HEK293 (cell line): ENCODE measurements at regions not wholly inside any gene's neighbourhood (a gene's known extent, or its start where the extent isn't known, plus 50 kb on each side); places are given as distances from the start of the nearest gene placed in this dataset.
"Not testable (repeated sequence)": the region's sequence is repeated elsewhere in the genome, so short reads cannot be mapped to it uniquely, and the experiment has no call there.

Experiments
- CTCF ChIA-PET: fragments of 350-600 bp; formaldehyde crosslinking; extraction: SDS; loops from one replicate; lab custom pipeline; 2021; ENCODE audit warnings: antibody characterized with exemption; lab: Yijun Ruan, JAX
- POLR2A ChIA-PET: fragments of 300-600 bp; formaldehyde crosslinking; extraction: SDS; loops from one replicate; lab custom pipeline; 2020; ENCODE audit warnings: antibody characterized with exemption, inconsistent platforms; lab: Yijun Ruan, JAX
- H3K27ac ChIP-seq: fragments of 200-500 bp; sonication (Bioruptor generic); 2 replicates; pipeline ENCODE4 v1.5.1; 2014; ENCODE audit warnings: low read depth, low read length, control low read depth, inconsistent platforms; ENCODE audit errors: extremely low read depth
- H3K36me3 ChIP-seq, 2 experiments: fragments of 200-500 bp in 1 of 2; sonication (Bioruptor generic) in 1 of 2; 1 replicate in 1 of 2; 2 replicates in 1 of 2; pipeline ENCODE4 v1.5.1; 2014 to 2017; ENCODE audit warnings: inconsistent platforms in 2 of 2, low read length in 2 of 2; ENCODE audit not compliant: control insufficient read depth in 2 of 2, insufficient read depth in 1 of 2
- H3K4me1 ChIP-seq: fragments of 200-500 bp; sonication (Bioruptor generic); 2 replicates; pipeline ENCODE4 v1.5.1; 2014; ENCODE audit warnings: mild to moderate bottlenecking, low read length, inconsistent platforms; ENCODE audit not compliant: control insufficient read depth, insufficient read depth
- H3K4me3 ChIP-seq: 2 replicates; pipeline ENCODE4 v1.5.1; 2011; ENCODE audit warnings: low read depth, mild to moderate bottlenecking, control low read depth, low read length, moderate library complexity
- H3K9me3 ChIP-seq: fragments of 200-500 bp; sonication (Bioruptor generic); 2 replicates; pipeline ENCODE4 v1.5.1; 2014; ENCODE audit warnings: low read depth, low read length, inconsistent platforms; ENCODE audit not compliant: control insufficient read depth, insufficient read depth
- ATF2 ChIP-seq: fragments of 450-650 bp; formaldehyde crosslinking; IDR thresholded peaks from 2 replicates; pipeline ENCODE4 v1.5.1; 2016; ENCODE audit warnings: missing biosample characterization, missing genetic modification characterization, low read depth
- KLF7 ChIP-seq: fragments of 450-650 bp; formaldehyde crosslinking; IDR thresholded peaks from 2 replicates; pipeline ENCODE4 v1.5.1; 2016; ENCODE audit warnings: missing biosample characterization, missing genetic modification characterization, borderline replicate concordance
- TSHZ1 ChIP-seq: fragments of 450-650 bp; formaldehyde crosslinking; IDR thresholded peaks from 2 replicates; pipeline ENCODE4 v1.5.1; 2016; ENCODE audit warnings: missing biosample characterization, missing genetic modification characterization, borderline replicate concordance
- ZBTB17 ChIP-seq: fragments of 450-650 bp; formaldehyde crosslinking; IDR thresholded peaks from 2 replicates; pipeline ENCODE4 v1.5.1; 2016; ENCODE audit warnings: missing biosample characterization, missing genetic modification characterization
- ZBTB26 ChIP-seq: fragments of 450-650 bp; formaldehyde crosslinking; optimal IDR thresholded peaks from 2 replicates; pipeline ENCODE3; 2016; ENCODE audit warnings: missing biosample characterization, mild to moderate bottlenecking, missing genetic modification characterization
- ZFHX2 ChIP-seq: fragments of 450-650 bp; formaldehyde crosslinking; conservative IDR thresholded peaks from 2 replicates; pipeline ENCODE4 v1.5.1; 2016; ENCODE audit warnings: missing biosample characterization, missing genetic modification characterization
- ZFP41 ChIP-seq: fragments of 450-650 bp; formaldehyde crosslinking; IDR thresholded peaks from 2 replicates; pipeline ENCODE4 v1.5.1; 2016; ENCODE audit warnings: missing biosample characterization, missing genetic modification characterization, borderline replicate concordance
- ZNF114 ChIP-seq: fragments of 450-650 bp; formaldehyde crosslinking; IDR thresholded peaks from 2 replicates; pipeline ENCODE4 v1.5.0; 2017; ENCODE audit warnings: missing biosample characterization, missing genetic modification characterization
- ZNF23 ChIP-seq: fragments of 450-650 bp; formaldehyde crosslinking; IDR thresholded peaks from 2 replicates; pipeline ENCODE4 v1.5.1; 2016; ENCODE audit warnings: missing biosample characterization, missing genetic modification characterization, borderline replicate concordance
- ZNF423 ChIP-seq: fragments of 450-650 bp; formaldehyde crosslinking; IDR thresholded peaks from 2 replicates; pipeline ENCODE4 v1.5.1; 2016; ENCODE audit warnings: missing biosample characterization, missing genetic modification characterization
- ZNF561 ChIP-seq: fragments of 450-650 bp; IDR thresholded peaks from 2 replicates; pipeline ENCODE4 v1.5.1; 2018; ENCODE audit warnings: missing biosample characterization, missing genetic modification characterization, borderline replicate concordance
- ZNF571 ChIP-seq: fragments of 450-650 bp; formaldehyde crosslinking; IDR thresholded peaks from 2 replicates; pipeline ENCODE4 v1.5.0; 2017; ENCODE audit warnings: missing biosample characterization, missing genetic modification characterization
- ZNF585B ChIP-seq: fragments of 450-650 bp; formaldehyde crosslinking; IDR thresholded peaks from 2 replicates; pipeline ENCODE4 v1.5.1; 2016; ENCODE audit warnings: missing biosample characterization, missing genetic modification characterization
- ZNF600 ChIP-seq: fragments of 450-650 bp; formaldehyde crosslinking; IDR thresholded peaks from 2 replicates; pipeline ENCODE4 v1.5.1; 2016; ENCODE audit warnings: missing biosample characterization, missing genetic modification characterization
- ZNF624 ChIP-seq: fragments of 450-650 bp; formaldehyde crosslinking; IDR thresholded peaks from 2 replicates; pipeline ENCODE4 v1.5.1; 2017; ENCODE audit warnings: missing biosample characterization, missing genetic modification characterization
- ZNF645 ChIP-seq: fragments of 450-650 bp; formaldehyde crosslinking; IDR thresholded peaks from 2 replicates; pipeline ENCODE4; 2016; ENCODE audit warnings: missing biosample characterization, missing genetic modification characterization
- ZSCAN23 ChIP-seq: fragments of 450-650 bp; formaldehyde crosslinking; IDR thresholded peaks from 2 replicates; pipeline ENCODE4 v1.5.1; 2016; ENCODE audit warnings: missing biosample characterization, missing genetic modification characterization

- H3K9me3 ChIP-seq = no peaks in the 10 kb centered on the region
- ChIA-PET POLR2A (no interaction called here), CTCF (no interaction called here)
- TF ChIP-seq TSHZ1 (tag by site-specific recombination) = no peak
- no peak for TF ChIP-seq ZFP41 (tag by site-specific recombination)
- TF ChIP-seq ZFHX2 (tag by site-specific recombination) = 0 out of 2 replicates have a peak, but pooled peaks have one; percentile 7
- H3K4me3 ChIP-seq = no peak overlapping the region
- H3K4me1 ChIP-seq = no peaks in the 10 kb centered on the region
- H3K27ac ChIP-seq = no peak overlapping the region
- no peaks in the 10 kb centered on the region for H3K36me3 ChIP-seq
These were observed 445.5 kb upstream of the CDH10 start for GRCh38 chr5:25090275-25090674.

GRCh38 chr5:25088689-25089088 is 443.9 kb upstream of the CDH10 start:
- H3K4me1 ChIP-seq, H3K27ac ChIP-seq, H3K36me3 ChIP-seq, CTCF ChIA-PET, H3K9me3 ChIP-seq, POLR2A ChIA-PET, H3K4me3 ChIP-seq: not testable (repeated sequence)

- CTCF ChIA-PET, H3K4me3 ChIP-seq, POLR2A ChIA-PET, H3K9me3 ChIP-seq, H3K27ac ChIP-seq, H3K36me3 ChIP-seq, H3K4me1 ChIP-seq: not testable (repeated sequence)
- peak; percentile 9 for TF ChIP-seq ZBTB26 (tag by site-specific recombination)
These were observed 438.5 kb upstream of the CDH10 start for GRCh38 chr5:25083261-25083660.

- Histone ChIP-seq H3K36me3 (no peaks in the 10 kb centered on the region), H3K4me1 (no peaks in the 10 kb centered on the region), H3K27ac (no peak overlapping the region), H3K9me3 (no peaks in the 10 kb centered on the region)
- POLR2A ChIA-PET = no interaction called here
- CTCF ChIA-PET = no interaction called here
- TF ChIP-seq ZNF423 (tag by site-specific recombination) (no peak), ZNF585B (tag by site-specific recombination) (no peak), ZNF571 (tag by site-specific recombination) (no peak), ZSCAN23 (tag by site-specific recombination) (no peak), ATF2 (tag by site-specific recombination) (no peak), ZNF645 (tag by site-specific recombination) (no peak), ZBTB17 (tag by site-specific recombination) (no peak), KLF7 (no peak), ZNF624 (tag by site-specific recombination) (no peak), ZNF114 (no peak), ZNF23 (no peak), ZNF600 (no peak), ZNF561 (tag by site-specific recombination) (no peak)
- TF ChIP-seq, all 188 proteins: peak for 0
- no peak overlapping the region for H3K4me3 ChIP-seq
These were observed 421.5 kb upstream of the CDH10 start for GRCh38 chr5:25066239-25066638.
